IMR-90 (cell line): ENCODE measurements at regions not wholly inside any gene's neighbourhood (a gene's known extent, or its start where the extent isn't known, plus 50 kb on each side); places are given as distances from the start of the nearest gene placed in this dataset.
A peak's percentile ranks its signal among the peaks of the same experiment; 100 is the strongest.

Experiments
- ATAC-seq: fragments of 200-7000 bp; cut with Tn5 transposase; 2 replicates; pipeline ENCODE4 v1.9.1; 2020; ENCODE audit warnings: low read depth, mild to moderate bottlenecking, moderate library complexity
- BruUV-seq: library from RNA; stranded (reverse); fragments of 400-500 nt; replicated peaks from 2 replicates; lab custom pipeline; 2021; lab: Mats Ljungman, UMichigan
- CTCF ChIA-PET: fragments of 300-600 bp; formaldehyde crosslinking; extraction: SDS; loops from one replicate; lab custom pipeline; 2021; ENCODE audit warnings: antibody characterized with exemption; lab: Yijun Ruan, JAX
- POLR2A ChIA-PET: fragments of 300-600 bp; sonication (Branson Sonifier 250); formaldehyde crosslinking; loops from one replicate; lab custom pipeline; 2022; ENCODE audit warnings: antibody characterized with exemption; ENCODE audit not compliant: unreplicated experiment; lab: Charles Lee
- DNase-seq: peaks from one replicate; pipeline ENCODE4 v3.0.0; 2013
- H2AFZ ChIP-seq: replicated peaks from 2 replicates; pipeline ENCODE3; 2013; ENCODE audit warnings: low read length, mild to moderate bottlenecking; ENCODE audit not compliant: poor library complexity
- H2AK5ac ChIP-seq: 2 replicates; pipeline ENCODE4 v1.6.1; 2013; ENCODE audit warnings: low read depth, low read length, inconsistent platforms
- H2AK9ac ChIP-seq: replicated peaks from 2 replicates; pipeline ENCODE3; 2013; ENCODE audit warnings: mild to moderate bottlenecking, low read depth, low read length, moderate library complexity; ENCODE audit not compliant: poor library complexity
- H2BK120ac ChIP-seq: 2 replicates; pipeline ENCODE4 v1.6.1; 2013; ENCODE audit warnings: low read depth, low read length, inconsistent platforms
- H2BK15ac ChIP-seq: 3 replicates; pipeline ENCODE4 v1.6.1; 2013; ENCODE audit warnings: low read depth, low read length, inconsistent platforms
- H2BK20ac ChIP-seq: 2 replicates; pipeline ENCODE4 v1.6.1; 2013; ENCODE audit warnings: low read depth, mild to moderate bottlenecking, inconsistent platforms, low read length, moderate library complexity
- H2BK5ac ChIP-seq: 2 replicates; pipeline ENCODE4 v1.6.1; 2013; ENCODE audit warnings: mild to moderate bottlenecking, low read depth, low read length, inconsistent platforms; ENCODE audit not compliant: poor library complexity, severe bottlenecking
- H3K14ac ChIP-seq: replicated peaks from 2 replicates; pipeline ENCODE4 v1.6.1; 2013; ENCODE audit warnings: low read depth, low read length, inconsistent platforms
- H3K18ac ChIP-seq: 2 replicates; pipeline ENCODE4 v1.6.1; 2013; ENCODE audit warnings: low read depth, low read length, control low read depth
- H3K23ac ChIP-seq: 2 replicates; pipeline ENCODE4 v1.6.1; 2013; ENCODE audit warnings: low read depth, low read length, inconsistent platforms
- H3K27ac ChIP-seq: 2 replicates; pipeline ENCODE4 v1.5.1; 2013; ENCODE audit warnings: mild to moderate bottlenecking, control low read depth, low read length; ENCODE audit not compliant: insufficient read depth
- H3K27me3 ChIP-seq: 2 replicates; pipeline ENCODE4 v1.6.1; 2013; ENCODE audit warnings: low read length; ENCODE audit not compliant: control insufficient read depth, insufficient read depth
- H3K36me3 ChIP-seq: 2 replicates; pipeline ENCODE4 v1.6.1; 2013; ENCODE audit warnings: low read length, mixed read lengths; ENCODE audit not compliant: control insufficient read depth, insufficient read depth
- H3K4ac ChIP-seq: 2 replicates; pipeline ENCODE4 v1.6.1; 2013; ENCODE audit warnings: low read depth, low read length, inconsistent platforms
- H3K4me1 ChIP-seq: 2 replicates; pipeline ENCODE4 v1.6.1; 2013; ENCODE audit warnings: low read length, mixed read lengths; ENCODE audit not compliant: control insufficient read depth, insufficient read depth
- H3K4me2 ChIP-seq: 2 replicates; pipeline ENCODE4 v1.6.1; 2013; ENCODE audit warnings: low read depth, mild to moderate bottlenecking, control low read depth, low read length, moderate library complexity
- H3K4me3 ChIP-seq: 2 replicates; pipeline ENCODE4 v1.5.1; 2013; ENCODE audit warnings: low read depth, mild to moderate bottlenecking, control low read depth, low read length, moderate library complexity; ENCODE audit not compliant: insufficient read depth
- H3K56ac ChIP-seq: 2 replicates; pipeline ENCODE4 v1.6.1; 2013; ENCODE audit warnings: low read length, inconsistent platforms; ENCODE audit not compliant: insufficient read depth; ENCODE audit errors: extremely low read depth
- H3K79me1 ChIP-seq, 2 experiments: 2 replicates each; pipeline ENCODE4 v1.6.1; 2013; ENCODE audit warnings: low read length in 2 of 2, inconsistent platforms in 1 of 2, low read depth in 1 of 2
- H3K9ac ChIP-seq: 2 replicates; pipeline ENCODE4 v1.6.1; 2013; ENCODE audit warnings: low read depth, low read length, control low read depth
- H3K9me1 ChIP-seq: 2 replicates; pipeline ENCODE4 v1.6.1; 2013; ENCODE audit warnings: low read length, inconsistent platforms; ENCODE audit not compliant: insufficient read depth
- H3K9me3 ChIP-seq: 2 replicates; pipeline ENCODE4 v1.6.1; 2013; ENCODE audit warnings: low read length; ENCODE audit not compliant: control insufficient read depth, insufficient read depth
- H4K20me1 ChIP-seq: 2 replicates; pipeline ENCODE4 v1.6.1; 2013; ENCODE audit warnings: low read length, inconsistent platforms; ENCODE audit not compliant: insufficient read depth
- H4K5ac ChIP-seq: 2 replicates; pipeline ENCODE4 v1.6.1; 2013; ENCODE audit warnings: mild to moderate bottlenecking, low read depth, low read length, control low read depth
- H4K8ac ChIP-seq, 2 experiments: 2 replicates each; pipeline ENCODE4 v1.6.1; 2013; ENCODE audit warnings: low read depth in 2 of 2, low read length in 2 of 2, control low read depth in 1 of 2, inconsistent platforms in 1 of 2
- H4K91ac ChIP-seq: 2 replicates; pipeline ENCODE4 v1.6.1; 2013; ENCODE audit warnings: low read depth, low read length, inconsistent platforms; ENCODE audit not compliant: insufficient read depth
- BHLHE40 ChIP-seq: fragments of 150-350 bp; IDR thresholded peaks from 2 replicates; pipeline ENCODE4 v1.6.1; 2016; ENCODE audit warnings: mild to moderate bottlenecking, low read depth, low read length
- CEBPB ChIP-seq: IDR thresholded peaks from 2 replicates; pipeline ENCODE4 v1.6.1; 2012; ENCODE audit warnings: low read depth, low read length, improper control_type of control experiment
- CHD1 ChIP-seq: IDR thresholded peaks from 2 replicates; pipeline ENCODE4 v1.6.1; 2012; ENCODE audit warnings: low read depth, low read length, improper control_type of control experiment
- CTCF ChIP-seq: conservative IDR thresholded peaks from 2 replicates; pipeline ENCODE4 v1.5.1; 2012; ENCODE audit warnings: mild to moderate bottlenecking, low read depth, low read length, improper control_type of control experiment
- ELK1 ChIP-seq: fragments of 150-350 bp; IDR thresholded peaks from 2 replicates; pipeline ENCODE4 v1.6.1; 2016; ENCODE audit warnings: low read depth, mild to moderate bottlenecking, low read length, moderate library complexity, borderline replicate concordance
- FOS ChIP-seq: fragments of 150-350 bp; IDR thresholded peaks from 2 replicates; pipeline ENCODE4 v1.6.1; 2016; ENCODE audit warnings: low read depth, low read length
- MAFK ChIP-seq: IDR thresholded peaks from 2 replicates; pipeline ENCODE4 v1.6.1; 2012; ENCODE audit warnings: low read depth, low read length, improper control_type of control experiment
- MAZ ChIP-seq: IDR thresholded peaks from 2 replicates; pipeline ENCODE4 v1.6.1; 2012; ENCODE audit warnings: low read depth, mild to moderate bottlenecking, low read length, improper control_type of control experiment, moderate library complexity, borderline replicate concordance
- MXI1 ChIP-seq: IDR thresholded peaks from 2 replicates; pipeline ENCODE4 v1.6.1; 2012; ENCODE audit warnings: low read depth, mild to moderate bottlenecking, low read length, moderate library complexity, borderline replicate concordance
- NFE2L2 ChIP-seq: fragments of 150-350 bp; IDR thresholded peaks from 2 replicates; pipeline ENCODE4 v1.6.1; 2016; ENCODE audit warnings: low read depth, mild to moderate bottlenecking, low read length
- POLR2A ChIP-seq: IDR thresholded peaks from 2 replicates; pipeline ENCODE4 v1.6.1; 2012; ENCODE audit warnings: mild to moderate bottlenecking, low read depth, low read length
- RCOR1 ChIP-seq: IDR thresholded peaks from 2 replicates; pipeline ENCODE4 v1.6.1; 2012; ENCODE audit warnings: mild to moderate bottlenecking, low read length, improper control_type of control experiment; ENCODE audit not compliant: insufficient replicate concordance
- RFX5 ChIP-seq: IDR thresholded peaks from 2 replicates; pipeline ENCODE4 v1.8.0; 2012; ENCODE audit warnings: low read depth, mild to moderate bottlenecking, low read length, moderate library complexity
- SMC3 ChIP-seq: fragments of 150-350 bp; IDR thresholded peaks from 2 replicates; pipeline ENCODE4 v1.6.1; 2016; ENCODE audit warnings: low read depth, mild to moderate bottlenecking, antibody characterized with exemption, low read length, moderate library complexity
- USF2 ChIP-seq: fragments of 150-350 bp; IDR thresholded peaks from 2 replicates; pipeline ENCODE4 v1.6.1; 2017; ENCODE audit warnings: mild to moderate bottlenecking, antibody characterized with exemption, low read length, low read depth
- dilution Hi-C: fragments of 300-500 bp; cut with HindIII; formaldehyde crosslinking; loops from one replicate; pipeline ENCODE4 v1.14.3; 2018; ENCODE audit warnings: low sequenced_read_pairs; ENCODE audit not compliant: unreplicated experiment
- in situ Hi-C: fragments of 300-500 bp; cut with MboI; formaldehyde crosslinking; loops from 3 replicates; pipeline ENCODE4 v1.14.3; 2019; ENCODE audit warnings: low sequenced_read_pairs, inconsistent platforms, mixed read lengths
- intact Hi-C: fragments of 100-400 bp; cut with micrococcal nuclease; formaldehyde crosslinking; loops from 2 replicates; pipeline ENCODE4 v1.10.0; 2022

GRCh38 chr3:178002113-178002512 lies 534.1 kb upstream of the KCNMB2 start:
- CTCF ChIA-PET, result interaction anchor here (0.6 to 0.9 kb wide), 2 partner anchors 12 to 19 kb away, joined by 3 read pairs; no protein-coding TSS in a partner anchor
- Histone ChIP-seq H2AK5ac (0 out of 2 replicates have a peak overlapping the region, but pooled peaks have one; percentile 21), H4K5ac (no peak overlapping the region), H3K14ac (no peak overlapping the region), H3K79me1 (no peaks in the 10 kb centered on the region), H2BK120ac (0 out of 2 replicates have a peak overlapping the region, but pooled peaks have one; percentile 6), H3K4me3 (no peak overlapping the region), H4K91ac (no peak overlapping the region), H3K27ac (no peak overlapping the region), H2BK20ac (no peak overlapping the region), H2BK15ac (no peak overlapping the region), H3K36me3 (no peaks in the 10 kb centered on the region), H3K9ac (no peak overlapping the region), H3K9me3 (peaks cover 3% of the 10 kb centered on the region; the same call in 1 of the 2 replicates), H3K4me2 (no peak overlapping the region), H3K18ac (no peak overlapping the region), H2AFZ (no peak overlapping the region), H3K4ac (no peak overlapping the region), H3K23ac (no peak overlapping the region), H4K20me1 (no peaks in the 10 kb centered on the region), H3K4me1 (no peaks in the 10 kb centered on the region), H2BK5ac (no peak overlapping the region), H3K9me1 (no peaks in the 10 kb centered on the region), H3K27me3 (no peaks in the 10 kb centered on the region), H3K56ac (no peak overlapping the region), H2AK9ac (no peak overlapping the region), H4K8ac (no peak overlapping the region)
- no peak for ATAC-seq
- TF ChIP-seq MAFK (no peak), MXI1 (no peak), CHD1 (no peak), USF2 (no peak), SMC3 (no peak), FOS (no peak), ELK1 (no peak), MAZ (no peak), CEBPB (no peak), RFX5 (no peak), RCOR1 (no peak), BHLHE40 (no peak), POLR2A (no peak), CTCF (no peak), NFE2L2 (no peak)
- no TSS peak for BruUV-seq
- in situ Hi-C loops (no loop called here), intact Hi-C loops (no loop called here), dilution Hi-C loops (no loop called here)
- POLR2A ChIA-PET, result no interaction called here
- no peak for DNase-seq
